A549 (cell line): ENCODE measurements at regions not wholly inside any gene's neighbourhood (a gene's known extent, or its start where the extent isn't known, plus 50 kb on each side); places are given as distances from the start of the nearest gene placed in this dataset.
A peak's percentile ranks its signal among the peaks of the same experiment; 100 is the strongest.

Source experiments
- ATAC-seq, 2 experiments: fragments of 200-7000 bp in 1 of 2; fragments of >200 bp in 1 of 2; cut with Nextera tagmentation in 1 of 2; cut with Tn5 transposase in 1 of 2; 3 replicates each; pipeline versions ENCODE4 v1.8.0 to v1.9.1; 2018 to 2020; ENCODE audit warnings: mild to moderate bottlenecking in 1 of 2, moderate library complexity in 1 of 2
- CTCF ChIA-PET: fragments of 300-600 bp; sonication (Branson Sonifier 250); formaldehyde crosslinking; extraction: SDS; loops from one replicate; lab custom pipeline; 2021; ENCODE audit warnings: antibody characterized with exemption, inconsistent platforms; lab: Yijun Ruan, JAX
- POLR2A ChIA-PET: fragments of 350-600 bp; formaldehyde crosslinking; extraction: SDS; loops from one replicate; lab custom pipeline; 2021; ENCODE audit warnings: antibody characterized with exemption, inconsistent platforms; lab: Yijun Ruan, JAX
- DNase-seq, 2 experiments: peaks; one replicate each; pipeline versions ENCODE4 v3.0.0 to v3.0.0-alpha.2; 2011 to 2016; ENCODE audit warnings: low read depth in 1 of 2, low spot score in 1 of 2
- FAIRE-seq: peaks from 2 replicates; lab custom pipeline; 2011; peaks lifted over from hg19 to GRCh38; lab: Jason Lieb, UNC
- H3K27ac ChIP-seq, 2 experiments: fragments of >200 bp; sonication (Bioruptor Twin); formaldehyde crosslinking; 3 replicates each; pipeline ENCODE4 v1.5.1; 2016 to 2017
- H3K4me1 ChIP-seq: fragments of >200 bp; sonication (Bioruptor Twin); formaldehyde crosslinking; 3 replicates; pipeline ENCODE4 v1.6.1; 2016
- H3K4me2 ChIP-seq: fragments of >200 bp; sonication (Bioruptor Twin); formaldehyde crosslinking; 3 replicates; pipeline ENCODE4 v1.6.1; 2016
- H3K4me3 ChIP-seq: fragments of >200 bp; sonication (Bioruptor Twin); formaldehyde crosslinking; 3 replicates; pipeline ENCODE4 v1.5.1; 2016
- H3K9me3 ChIP-seq: fragments of >200 bp; sonication (Bioruptor Twin); formaldehyde crosslinking; 3 replicates; pipeline ENCODE4 v1.6.1; 2016
- CBX2 ChIP-seq: fragments of 200-600 bp; sonication (generic); IDR thresholded peaks from 2 replicates; pipeline ENCODE4 v1.6.1; 2016; ENCODE audit warnings: low read depth, mild to moderate bottlenecking, borderline replicate concordance
- CHD2 ChIP-seq: fragments of 150-350 bp; IDR thresholded peaks from 2 replicates; pipeline ENCODE4 v1.6.1; 2014; ENCODE audit warnings: low read length; ENCODE audit not compliant: partially characterized antibody
- CTCF ChIP-seq: fragments of >200 bp; sonication (Bioruptor Twin); formaldehyde crosslinking; IDR thresholded peaks from 3 replicates; pipeline ENCODE4 v1.5.1; 2016
- EHMT2 ChIP-seq: fragments of 200-600 bp; sonication (generic); IDR thresholded peaks from 2 replicates; pipeline ENCODE4 v1.6.1; 2016; ENCODE audit warnings: antibody characterized with exemption, low read depth, mild to moderate bottlenecking, moderate library complexity
- FOXS1 ChIP-seq: fragments of 250-450 bp; sonication (Bioruptor Pico); IDR thresholded peaks from 2 replicates; pipeline ENCODE4 v1.5.0; 2020; ENCODE audit warnings: mild to moderate bottlenecking, moderate library complexity
- GATA3 ChIP-seq: IDR thresholded peaks from 2 replicates; pipeline ENCODE4 v1.6.1; 2012; ENCODE audit warnings: borderline replicate concordance
- HDAC2 ChIP-seq: fragments of 200-600 bp; sonication (generic); IDR thresholded peaks from 2 replicates; pipeline ENCODE4 v1.6.1; 2016
- HEYL ChIP-seq: fragments of 250-450 bp; sonication (Bioruptor Pico); IDR thresholded peaks from 2 replicates; pipeline ENCODE4 v1.8.0; 2021; ENCODE audit warnings: mild to moderate bottlenecking, moderate library complexity
- HMGXB4 ChIP-seq: fragments of 250-450 bp; sonication (Bioruptor Pico); IDR thresholded peaks from 2 replicates; pipeline ENCODE4 v1.5.0; 2021; ENCODE audit warnings: mild to moderate bottlenecking, moderate library complexity, borderline replicate concordance
- HOXB5 ChIP-seq: fragments of 250-450 bp; sonication (Bioruptor Pico); IDR thresholded peaks from 2 replicates; pipeline ENCODE4 v1.5.0; 2020; ENCODE audit warnings: mild to moderate bottlenecking, moderate library complexity
- KDM1A ChIP-seq: fragments of 200-600 bp; sonication (generic); IDR thresholded peaks from 2 replicates; pipeline ENCODE4 v1.6.1; 2016; ENCODE audit warnings: low read depth, mild to moderate bottlenecking
- KDM5A ChIP-seq: fragments of 200-600 bp; sonication (generic); IDR thresholded peaks from 2 replicates; pipeline ENCODE4 v1.6.1; 2016; ENCODE audit warnings: antibody characterized with exemption, mild to moderate bottlenecking
- MAFK ChIP-seq: fragments of 450-650 bp; IDR thresholded peaks from 2 replicates; pipeline ENCODE4 v1.6.1; 2014; ENCODE audit not compliant: partially characterized antibody
- MYC ChIP-seq: IDR thresholded peaks from 2 replicates; pipeline ENCODE4 v1.6.1; 2012; ENCODE audit warnings: mild to moderate bottlenecking, inconsistent platforms, low read length, improper control_type of control experiment, borderline replicate concordance
- NFE2L2 ChIP-seq: fragments of 150-350 bp; conservative IDR thresholded peaks from 2 replicates; pipeline ENCODE4 v1.6.1; 2014; ENCODE audit warnings: low read length
- POLR2A ChIP-seq: IDR thresholded peaks from 2 replicates; pipeline ENCODE4 v1.6.1; 2012; ENCODE audit warnings: mild to moderate bottlenecking, low read length
- POLR2AphosphoS2 ChIP-seq: conservative IDR thresholded peaks from 2 replicates; pipeline ENCODE4 v1.6.1; 2012; ENCODE audit warnings: low read length, improper control_type of control experiment, inconsistent platforms
- RAD21 ChIP-seq, 2 experiments: fragments of >200 bp in 1 of 2; sonication (Bioruptor Twin) in 1 of 2; formaldehyde crosslinking in 1 of 2; IDR thresholded peaks in 1 of 2; conservative IDR thresholded peaks in 1 of 2; 2 replicates in 1 of 2; 3 replicates in 1 of 2; pipeline ENCODE4 v1.6.1; 2012 to 2018; ENCODE audit warnings: inconsistent platforms in 1 of 2
- RCOR1 ChIP-seq: fragments of 150-350 bp; IDR thresholded peaks from 2 replicates; pipeline ENCODE4 v1.6.1; 2014; ENCODE audit warnings: antibody characterized with exemption, low read length, low read depth
- SMC3 ChIP-seq: fragments of >200 bp; sonication (Bioruptor Twin); formaldehyde crosslinking; IDR thresholded peaks from 3 replicates; pipeline ENCODE4 v1.6.1; 2018; ENCODE audit warnings: inconsistent platforms
- TFCP2L1 ChIP-seq: fragments of 250-450 bp; sonication (Bioruptor Pico); IDR thresholded peaks from 2 replicates; pipeline ENCODE4 v1.5.0; 2021; ENCODE audit warnings: mild to moderate bottlenecking
- USF2 ChIP-seq: fragments of 450-650 bp; IDR thresholded peaks from 2 replicates; pipeline ENCODE4 v1.6.1; 2014; ENCODE audit warnings: antibody characterized with exemption
- ZFP36 ChIP-seq: fragments of 450-650 bp; IDR thresholded peaks from 2 replicates; pipeline ENCODE4 v1.6.1; 2014; ENCODE audit warnings: borderline replicate concordance; ENCODE audit not compliant: partially characterized antibody
- ZSCAN20 ChIP-seq: fragments of 250-450 bp; sonication (Bioruptor Pico); IDR thresholded peaks from 2 replicates; pipeline ENCODE4 v1.8.0; 2022; ENCODE audit warnings: mild to moderate bottlenecking, moderate library complexity
- WGBS: methylation state at CpG from one replicate; pipeline ENCODE4 v1.1.6; 2017; ENCODE audit errors: missing lambda C conversion rate; 5-methylcytosine and 5-hydroxymethylcytosine counted together
- TF ChIP-seq, protein P1 (sequence below): IDR thresholded peaks from 2 replicates; pipeline ENCODE4 v1.6.1; 2012

GRCh38 chr9:88270413-88270812 is 117.8 kb upstream of the SPIN1 start:
- Histone ChIP-seq H3K4me1 (peaks cover 17% of the 10 kb centered on the region), H3K9me3 (no peaks in the 10 kb centered on the region), H3K27ac (peak overlapping the region; percentile 56 to 72), H3K4me2 (peak overlapping the region; percentile 50), H3K4me3 (no peak overlapping the region)
- FAIRE-seq (no peak), DNase-seq (peak in 1 of 2 experiments; percentile 36), ATAC-seq (no peak; a peak in 1 of 6 replicates)
- ChIA-PET POLR2A (interaction anchor here (0.6 kb wide), 1 partner anchor 278 kb away, joined by 4 read pairs; no protein-coding TSS in a partner anchor), CTCF (interaction anchor here (1.6 to 2.0 kb wide), 2 partner anchors 9 to 14 kb away, joined by 5 to 6 read pairs; no protein-coding TSS in a partner anchor)
- TF ChIP-seq POLR2A (no peak), USF2 (peak; percentile 46; the same call in 1 of the 2 replicates)
- 83% methylated on average over 3 of the region's 3 CpGs for WGBS

GRCh38 chr9:88268886-88269285 is 119.4 kb upstream of the SPIN1 start:
- TF ChIP-seq HMGXB4 (CRISPR knock-in tag) (no peak), EHMT2 (no peak), HEYL (CRISPR knock-in tag) (no peak), GATA3 (no peak), TFCP2L1 (CRISPR knock-in tag) (no peak), CBX2 (no peak), CHD2 (no peak), RCOR1 (no peak), MYC (no peak), FOXS1 (CRISPR knock-in tag) (no peak)
- TF ChIP-seq, protein P1, sequence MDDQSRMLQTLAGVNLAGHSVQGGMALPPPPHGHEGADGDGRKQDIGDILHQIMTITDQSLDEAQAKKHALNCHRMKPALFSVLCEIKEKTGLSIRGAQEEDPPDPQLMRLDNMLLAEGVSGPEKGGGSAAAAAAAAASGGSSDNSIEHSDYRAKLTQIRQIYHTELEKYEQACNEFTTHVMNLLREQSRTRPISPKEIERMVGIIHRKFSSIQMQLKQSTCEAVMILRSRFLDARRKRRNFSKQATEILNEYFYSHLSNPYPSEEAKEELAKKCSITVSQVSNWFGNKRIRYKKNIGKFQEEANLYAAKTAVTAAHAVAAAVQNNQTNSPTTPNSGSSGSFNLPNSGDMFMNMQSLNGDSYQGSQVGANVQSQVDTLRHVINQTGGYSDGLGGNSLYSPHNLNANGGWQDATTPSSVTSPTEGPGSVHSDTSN: no peak
- TF ChIP-seq, all 56 proteins: peak for 0
- peak overlapping the region in 1 of 2 experiments; percentile 65; a peak in 3 of 6 replicates for H3K27ac ChIP-seq
- no peak overlapping the region for H3K4me2 ChIP-seq
- no peak overlapping the region for H3K4me3 ChIP-seq
- ATAC-seq: no peak
- H3K9me3 ChIP-seq: no peaks in the 10 kb centered on the region
- ChIA-PET POLR2A (no interaction called here), CTCF (interaction anchor here (2.2 kb wide), 1 partner anchor 53 kb away, joined by 4 read pairs; no protein-coding TSS in a partner anchor)
- peaks cover 17% of the 10 kb centered on the region for H3K4me1 ChIP-seq
- no peak for FAIRE-seq
- no peak for DNase-seq

GRCh38 chr9:88267283-88267682 is 121.0 kb upstream of the SPIN1 start:
- CTCF ChIA-PET: no interaction called here
- ATAC-seq (no peak), DNase-seq (no peak), FAIRE-seq (no peak)
- H3K4me1 ChIP-seq: peaks cover 12% of the 10 kb centered on the region
- H3K4me2 ChIP-seq: no peak overlapping the region
- H3K27ac ChIP-seq: no peak overlapping the region
- POLR2A ChIA-PET: no interaction called here
- no peaks in the 10 kb centered on the region for H3K9me3 ChIP-seq
- 86% methylated on average over 4 of the region's 4 CpGs for WGBS
- TF ChIP-seq RAD21 (conservative IDR thresholded peaks at IDR 0.05 in 1 of 2, IDR thresholded peaks at IDR 0.05 in 1 of 2) (no peak), MAFK (no peak), HEYL (CRISPR knock-in tag) (no peak), NFE2L2 (no peak), KDM1A (no peak)
- no peak overlapping the region for H3K4me3 ChIP-seq

DNA sequence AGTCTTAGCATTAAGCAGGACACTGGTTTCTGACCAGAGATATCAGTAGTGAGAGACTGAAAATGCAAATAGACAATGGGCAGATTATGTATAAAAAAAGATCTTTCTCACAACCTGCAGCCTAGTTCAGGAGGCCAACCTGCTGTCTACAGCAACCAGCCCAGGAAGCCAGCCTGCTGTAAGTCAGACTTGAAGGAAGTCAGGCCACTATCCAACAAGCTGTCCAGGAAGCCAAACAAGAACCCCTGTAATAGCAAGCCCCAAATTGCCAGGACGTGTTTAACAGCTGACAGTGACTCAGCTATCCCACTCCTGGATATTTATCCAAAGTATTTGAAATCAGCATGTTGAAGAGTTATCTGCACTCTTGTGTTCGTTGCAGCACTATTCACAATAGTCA is 121.8 kb upstream of the SPIN1 start:
- POLR2A ChIA-PET: no interaction called here
- 56% methylated on average over 2 of the region's 2 CpGs for WGBS
- Histone ChIP-seq H3K4me1 (peaks cover 7% of the 10 kb centered on the region), H3K27ac (0 out of 6 replicates have a peak overlapping the region, but pooled peaks of 1 of the 2 experiments have one; percentile 38), H3K4me3 (no peak overlapping the region), H3K4me2 (no peak overlapping the region), H3K9me3 (no peaks in the 10 kb centered on the region)
- no peak for ATAC-seq
- FAIRE-seq: no peak
- DNase-seq: no peak
- CTCF ChIA-PET: no interaction called here
- TF ChIP-seq HDAC2: no peak
- no peak for TF ChIP-seq ZSCAN20 (CRISPR knock-in tag)
- no peak for TF ChIP-seq POLR2A
- TF ChIP-seq KDM5A: no peak
- no peak for TF ChIP-seq CTCF
- no peak for TF ChIP-seq SMC3
- TF ChIP-seq, protein P1: no peak
- TF ChIP-seq FOXS1 (CRISPR knock-in tag): no peak
- no peak for TF ChIP-seq HOXB5
- TF ChIP-seq POLR2AphosphoS2: no peak
- no peak for TF ChIP-seq GATA3
- TF ChIP-seq RCOR1: no peak
- TF ChIP-seq ZFP36: no peak
